ENCODE measurements at regions not wholly inside any gene's neighbourhood (a gene's known extent, or its start where the extent isn't known, plus 50 kb on each side); places are given as distances from the start of the nearest gene placed in this dataset.
"Not testable (repeated sequence)": the region's sequence is repeated elsewhere in the genome, so short reads cannot be mapped to it uniquely, and the experiment has no call there.

DNA sequence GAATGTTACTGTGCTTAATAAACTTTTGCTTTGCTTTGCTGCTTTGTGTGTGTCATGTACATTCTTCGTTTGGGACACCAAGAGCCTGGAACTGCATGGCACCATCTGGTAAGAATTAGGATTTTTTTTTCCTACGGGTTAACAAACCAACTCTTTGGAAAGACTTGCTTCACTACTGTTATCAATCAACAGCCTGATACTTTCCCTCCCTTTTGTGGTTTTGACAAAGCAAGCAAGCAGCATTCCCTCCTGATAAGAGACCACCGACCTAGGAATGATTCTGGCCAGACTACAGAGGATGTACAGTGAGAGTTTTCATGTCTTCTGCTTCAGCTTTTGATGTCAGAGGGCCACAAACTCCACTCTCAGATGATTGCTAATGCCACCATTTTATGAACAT, 237.5 kb downstream of the FAM72C start:
- POLR2A ChIA-PET, result interaction anchor here (0.7 kb wide), 1 partner anchor 32 kb away, joined by 3 read pairs; no protein-coding TSS in a partner anchor
- H3K4me3 ChIP-seq (ENCODE audit: low read depth, low read length); H3K27ac ChIP-seq (ENCODE audit: extremely low read depth, low read depth, low read length); H3K4me1 ChIP-seq (ENCODE audit: control insufficient read depth, insufficient read depth, low read length); CTCF ChIA-PET; H3K36me3 ChIP-seq (ENCODE audit: control insufficient read depth in 2 of 2, insufficient read depth in 1 of 2, low read length in 2 of 2); H3K9me3 ChIP-seq (ENCODE audit: control insufficient read depth, insufficient read depth, low read depth, low read length): not testable (repeated sequence)

- not testable (repeated sequence) for H3K4me3 ChIP-seq (ENCODE audit: low read depth, low read length)
Observed at GRCh38 chr1:143730890-143731289, 240.9 kb downstream of the FAM72C start.

DNA sequence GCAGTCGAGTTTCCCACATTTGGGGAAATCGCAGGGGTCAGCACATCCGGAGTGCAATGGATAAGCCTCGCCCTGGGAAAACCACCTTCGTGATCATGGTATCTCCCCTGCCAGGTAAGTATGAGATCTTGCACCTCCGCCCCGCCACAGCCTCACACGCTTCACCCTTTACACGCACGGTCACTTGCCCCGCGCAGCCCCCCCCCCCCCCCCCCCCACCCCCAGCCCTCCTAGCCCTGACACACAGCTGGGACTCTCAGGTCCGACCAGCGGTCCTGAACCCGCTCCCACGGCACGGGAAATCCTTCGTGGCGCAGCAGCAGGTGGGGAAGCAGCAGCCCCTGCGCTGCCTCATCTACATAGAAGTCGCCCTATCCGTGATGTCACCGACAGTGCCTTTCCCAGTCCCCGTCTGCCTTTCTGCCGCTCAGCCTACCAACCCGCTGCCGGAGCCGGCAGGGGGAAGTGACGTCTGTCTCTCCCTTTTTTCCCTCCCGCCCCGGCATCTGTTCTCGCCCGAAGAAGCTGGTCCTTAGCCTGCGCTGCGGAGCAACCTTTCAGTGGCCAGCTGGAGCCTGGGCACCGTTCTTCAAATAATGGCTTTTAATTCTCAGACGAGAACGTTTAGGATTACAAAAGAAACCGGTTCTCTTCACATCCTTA, 242.2 kb downstream of the FAM72C start:
- H3K9me3 ChIP-seq (ENCODE audit: control insufficient read depth, insufficient read depth, low read depth, low read length); H3K36me3 ChIP-seq (ENCODE audit: control insufficient read depth in 2 of 2, insufficient read depth in 1 of 2, low read length in 2 of 2); H3K4me1 ChIP-seq (ENCODE audit: control insufficient read depth, insufficient read depth, low read length); CTCF ChIA-PET; H3K4me3 ChIP-seq (ENCODE audit: low read depth, low read length): not testable (repeated sequence)
- POLR2A ChIA-PET, result interaction anchor here (0.7 to 1.2 kb wide), 2 partner anchors 9 to 17 kb away, joined by 5 to 6 read pairs; no protein-coding TSS in a partner anchor
- H3K27ac ChIP-seq (ENCODE audit: extremely low read depth, low read depth, low read length), result 0 out of 2 replicates have a peak overlapping the region, but pooled peaks have one; percentile 24

More at GRCh38 chr1:143730890-143731289, 240.9 kb downstream of the FAM72C start:
- H3K4me1 ChIP-seq (ENCODE audit: control insufficient read depth, insufficient read depth, low read length); H3K36me3 ChIP-seq (ENCODE audit: control insufficient read depth in 2 of 2, insufficient read depth in 1 of 2, low read length in 2 of 2); H3K27ac ChIP-seq (ENCODE audit: extremely low read depth, low read depth, low read length); H3K9me3 ChIP-seq (ENCODE audit: control insufficient read depth, insufficient read depth, low read depth, low read length); POLR2A ChIA-PET; CTCF ChIA-PET: not testable (repeated sequence)

DNA sequence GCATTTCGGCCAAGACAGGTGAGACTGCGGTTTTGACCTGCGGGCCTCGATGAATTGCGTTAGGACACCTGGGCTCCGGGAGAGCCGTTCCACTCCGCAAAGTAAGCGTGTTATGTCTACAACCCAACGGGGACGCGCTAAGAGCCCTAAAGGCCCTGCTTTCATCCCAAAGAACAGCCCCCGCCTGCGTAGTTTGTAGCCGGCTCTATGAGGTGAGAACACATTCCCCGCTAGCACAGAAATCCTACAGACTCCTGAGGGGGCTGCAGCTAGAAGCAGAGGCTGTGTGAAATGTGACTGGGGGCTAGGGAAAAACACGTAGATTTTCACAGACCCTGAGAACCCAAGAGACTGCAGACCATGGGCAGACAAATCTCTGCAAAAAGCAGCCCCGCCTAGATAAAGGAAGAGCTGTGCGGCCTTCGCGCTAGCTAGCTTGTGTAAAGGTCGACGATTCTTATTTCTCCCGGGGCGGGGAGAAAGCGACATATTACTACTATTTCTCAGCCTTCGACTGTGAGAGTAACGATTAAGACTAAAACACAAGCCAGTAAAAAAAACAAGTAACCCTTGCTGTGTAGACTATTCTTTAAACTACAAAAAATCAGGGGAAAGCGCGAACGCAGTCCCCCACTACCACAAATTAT, 242.9 kb downstream of the FAM72C start:
- H3K27ac ChIP-seq (ENCODE audit: extremely low read depth, low read depth, low read length); H3K9me3 ChIP-seq (ENCODE audit: control insufficient read depth, insufficient read depth, low read depth, low read length); H3K4me1 ChIP-seq (ENCODE audit: control insufficient read depth, insufficient read depth, low read length); H3K36me3 ChIP-seq (ENCODE audit: control insufficient read depth in 2 of 2, insufficient read depth in 1 of 2, low read length in 2 of 2); CTCF ChIA-PET; H3K4me3 ChIP-seq (ENCODE audit: low read depth, low read length): not testable (repeated sequence)
- peak; percentile 14 for TF ChIP-seq ZBTB26 (tag by site-specific recombination; optimal IDR thresholded peaks at IDR 0.05)
- POLR2A ChIA-PET, result interaction anchor here (0.7 to 1.2 kb wide), 2 partner anchors 8 to 17 kb away, joined by 5 to 6 read pairs; no protein-coding TSS in a partner anchor

DNA sequence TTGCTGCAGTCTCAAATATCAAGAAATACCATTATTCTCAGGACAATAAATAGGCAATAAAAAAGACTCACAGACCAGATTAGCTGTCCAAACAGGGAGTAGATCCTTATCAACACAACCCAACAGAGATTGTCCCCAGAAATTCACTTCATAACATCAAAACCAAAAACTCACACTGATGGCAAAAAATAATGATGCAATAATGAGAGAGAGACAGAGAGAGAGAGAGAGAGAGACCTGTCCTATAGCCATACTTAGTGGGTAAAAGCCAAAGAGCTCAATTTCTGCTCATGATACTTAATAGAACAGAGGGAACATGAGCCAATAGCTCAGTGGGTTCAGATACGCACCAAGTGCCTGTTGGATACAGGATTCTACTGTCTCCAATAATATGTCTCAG, 244.5 kb downstream of the FAM72C start:
- no peak overlapping the region for H3K27ac ChIP-seq (ENCODE audit: extremely low read depth, low read depth, low read length)
- no peaks in the 10 kb centered on the region for H3K36me3 ChIP-seq (ENCODE audit: control insufficient read depth in 2 of 2, insufficient read depth in 1 of 2, low read length in 2 of 2)
- TF ChIP-seq YY2 (tag by site-specific recombination; IDR thresholded peaks at IDR 0.05) (no peak), ZNF596 (tag by site-specific recombination; IDR thresholded peaks at IDR 0.05) (0 out of 2 replicates have a peak, but pooled peaks have one; percentile 32), ZNF335 (tag by site-specific recombination; conservative IDR thresholded peaks at IDR 0.05) (0 out of 2 replicates have a peak, but pooled peaks have one; percentile 28)
- no peaks in the 10 kb centered on the region for H3K4me1 ChIP-seq (ENCODE audit: control insufficient read depth, insufficient read depth, low read length)
- H3K4me3 ChIP-seq (ENCODE audit: low read depth, low read length), result no peak overlapping the region
- CTCF ChIA-PET, result no interaction called here
- H3K9me3 ChIP-seq (ENCODE audit: control insufficient read depth, insufficient read depth, low read depth, low read length), result no peaks in the 10 kb centered on the region
- POLR2A ChIA-PET, result no interaction called here

GRCh38 chr1:143721024-143721373, 250.8 kb downstream of the FAM72C start:
- H3K4me1 ChIP-seq (ENCODE audit: control insufficient read depth, insufficient read depth, low read length), result no peaks in the 10 kb centered on the region
- ChIA-PET POLR2A (interaction anchor here (0.6 kb wide), 1 partner anchor 9 kb away, joined by 5 read pairs; no protein-coding TSS in a partner anchor), CTCF (interaction anchor here (2.1 kb wide), 1 partner anchor 12 kb away, joined by 11 read pairs; no protein-coding TSS in a partner anchor)
- no peak overlapping the region for H3K4me3 ChIP-seq (ENCODE audit: low read depth, low read length)
- no peaks in the 10 kb centered on the region for H3K36me3 ChIP-seq (ENCODE audit: control insufficient read depth in 2 of 2, insufficient read depth in 1 of 2, low read length in 2 of 2)
- no peak overlapping the region for H3K27ac ChIP-seq (ENCODE audit: extremely low read depth, low read depth, low read length)
- no peaks in the 10 kb centered on the region for H3K9me3 ChIP-seq (ENCODE audit: control insufficient read depth, insufficient read depth, low read depth, low read length)
- TF ChIP-seq ZNF37A (tag by site-specific recombination; IDR thresholded peaks at IDR 0.05) (no peak), ZXDB (tag by site-specific recombination; IDR thresholded peaks at IDR 0.05) (peak; percentile 5; the same call in 1 of the 2 replicates), ZNF221 (tag by site-specific recombination; IDR thresholded peaks at IDR 0.05; ENCODE audit: borderline replicate concordance) (no peak)
- TF ChIP-seq, protein P1, sequence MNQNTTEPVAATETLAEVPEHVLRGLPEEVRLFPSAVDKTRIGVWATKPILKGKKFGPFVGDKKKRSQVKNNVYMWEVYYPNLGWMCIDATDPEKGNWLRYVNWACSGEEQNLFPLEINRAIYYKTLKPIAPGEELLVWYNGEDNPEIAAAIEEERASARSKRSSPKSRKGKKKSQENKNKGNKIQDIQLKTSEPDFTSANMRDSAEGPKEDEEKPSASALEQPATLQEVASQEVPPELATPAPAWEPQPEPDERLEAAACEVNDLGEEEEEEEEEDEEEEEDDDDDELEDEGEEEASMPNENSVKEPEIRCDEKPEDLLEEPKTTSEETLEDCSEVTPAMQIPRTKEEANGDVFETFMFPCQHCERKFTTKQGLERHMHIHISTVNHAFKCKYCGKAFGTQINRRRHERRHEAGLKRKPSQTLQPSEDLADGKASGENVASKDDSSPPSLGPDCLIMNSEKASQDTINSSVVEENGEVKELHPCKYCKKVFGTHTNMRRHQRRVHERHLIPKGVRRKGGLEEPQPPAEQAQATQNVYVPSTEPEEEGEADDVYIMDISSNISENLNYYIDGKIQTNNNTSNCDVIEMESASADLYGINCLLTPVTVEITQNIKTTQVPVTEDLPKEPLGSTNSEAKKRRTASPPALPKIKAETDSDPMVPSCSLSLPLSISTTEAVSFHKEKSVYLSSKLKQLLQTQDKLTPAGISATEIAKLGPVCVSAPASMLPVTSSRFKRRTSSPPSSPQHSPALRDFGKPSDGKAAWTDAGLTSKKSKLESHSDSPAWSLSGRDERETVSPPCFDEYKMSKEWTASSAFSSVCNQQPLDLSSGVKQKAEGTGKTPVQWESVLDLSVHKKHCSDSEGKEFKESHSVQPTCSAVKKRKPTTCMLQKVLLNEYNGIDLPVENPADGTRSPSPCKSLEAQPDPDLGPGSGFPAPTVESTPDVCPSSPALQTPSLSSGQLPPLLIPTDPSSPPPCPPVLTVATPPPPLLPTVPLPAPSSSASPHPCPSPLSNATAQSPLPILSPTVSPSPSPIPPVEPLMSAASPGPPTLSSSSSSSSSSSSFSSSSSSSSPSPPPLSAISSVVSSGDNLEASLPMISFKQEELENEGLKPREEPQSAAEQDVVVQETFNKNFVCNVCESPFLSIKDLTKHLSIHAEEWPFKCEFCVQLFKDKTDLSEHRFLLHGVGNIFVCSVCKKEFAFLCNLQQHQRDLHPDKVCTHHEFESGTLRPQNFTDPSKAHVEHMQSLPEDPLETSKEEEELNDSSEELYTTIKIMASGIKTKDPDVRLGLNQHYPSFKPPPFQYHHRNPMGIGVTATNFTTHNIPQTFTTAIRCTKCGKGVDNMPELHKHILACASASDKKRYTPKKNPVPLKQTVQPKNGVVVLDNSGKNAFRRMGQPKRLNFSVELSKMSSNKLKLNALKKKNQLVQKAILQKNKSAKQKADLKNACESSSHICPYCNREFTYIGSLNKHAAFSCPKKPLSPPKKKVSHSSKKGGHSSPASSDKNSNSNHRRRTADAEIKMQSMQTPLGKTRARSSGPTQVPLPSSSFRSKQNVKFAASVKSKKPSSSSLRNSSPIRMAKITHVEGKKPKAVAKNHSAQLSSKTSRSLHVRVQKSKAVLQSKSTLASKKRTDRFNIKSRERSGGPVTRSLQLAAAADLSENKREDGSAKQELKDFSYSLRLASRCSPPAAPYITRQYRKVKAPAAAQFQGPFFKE (tag by site-specific recombination; IDR thresholded peaks at IDR 0.05; ENCODE audit: borderline replicate concordance), result no peak
